HPDE6-E6E7 (cell line): ENCODE measurements at regions not wholly inside any gene's neighbourhood (a gene's known extent, or its start where the extent isn't known, plus 50 kb on each side); places are given as distances from the start of the nearest gene placed in this dataset.
"Not testable (repeated sequence)": the region's sequence is repeated elsewhere in the genome, so short reads cannot be mapped to it uniquely, and the experiment has no call there.

Source experiments
- DNase-seq: peaks from one replicate; pipeline ENCODE4 v3.0.0; 2011; ENCODE audit warnings: missing footprints; ENCODE audit errors: extremely low spot score

DNA sequence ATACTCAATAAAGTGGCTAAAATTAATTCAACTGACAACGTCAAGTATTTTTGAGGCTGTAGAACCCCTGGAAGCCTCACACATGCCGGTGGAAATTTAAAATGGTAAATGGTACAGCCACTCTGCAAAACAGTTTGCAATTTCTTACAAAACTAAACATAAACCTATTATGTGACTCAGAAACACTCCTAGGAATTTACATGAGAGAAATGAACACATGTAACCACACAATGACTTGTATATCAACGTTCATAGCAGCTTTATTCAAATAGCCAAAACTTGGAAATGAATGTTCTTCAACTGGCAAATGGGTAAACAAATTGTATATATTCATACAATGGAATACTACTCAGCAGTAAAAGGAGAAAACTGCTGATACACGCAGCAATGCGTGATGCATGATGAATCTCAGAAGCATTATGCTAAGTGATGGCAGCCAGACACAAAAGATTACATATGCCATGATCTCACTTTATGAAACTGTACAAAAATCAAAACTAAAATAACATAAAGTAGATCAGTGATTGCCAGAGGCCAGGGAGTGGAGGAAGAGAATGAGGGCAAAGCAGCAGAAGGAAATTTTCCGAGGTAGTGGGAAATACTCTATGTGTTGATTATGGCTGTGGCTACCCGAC is 112.5 kb downstream of the FAM50B start:
- DNase-seq = no peak

- DNase-seq = no peak
Observed at GRCh38 chr6:3962291-3963280, 113.4 kb downstream of the FAM50B start.

DNA sequence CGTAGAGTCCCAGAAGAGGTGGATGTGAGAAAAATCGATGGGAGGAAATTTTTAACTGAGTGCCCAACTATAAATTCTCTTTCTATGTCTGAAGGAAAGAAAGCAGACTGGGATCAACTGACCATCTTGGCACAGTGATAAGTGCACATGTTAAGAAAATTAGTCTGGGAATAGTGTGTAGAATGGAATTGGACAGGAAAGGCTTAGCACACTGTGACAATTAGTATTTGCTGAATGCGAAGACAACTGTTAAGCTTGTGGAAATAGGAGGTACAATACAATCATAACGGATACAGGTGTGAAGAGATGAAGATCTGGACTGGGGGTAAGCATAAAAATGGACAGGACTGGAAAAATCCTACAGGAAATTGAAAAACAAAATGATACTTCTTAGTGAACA is 114.3 kb downstream of the FAM50B start:
- DNase-seq = no peak

GRCh38 chr6:3965071-3965718 is 113.7 kb downstream of the FAM217A start:
- DNase-seq = no peak

DNA sequence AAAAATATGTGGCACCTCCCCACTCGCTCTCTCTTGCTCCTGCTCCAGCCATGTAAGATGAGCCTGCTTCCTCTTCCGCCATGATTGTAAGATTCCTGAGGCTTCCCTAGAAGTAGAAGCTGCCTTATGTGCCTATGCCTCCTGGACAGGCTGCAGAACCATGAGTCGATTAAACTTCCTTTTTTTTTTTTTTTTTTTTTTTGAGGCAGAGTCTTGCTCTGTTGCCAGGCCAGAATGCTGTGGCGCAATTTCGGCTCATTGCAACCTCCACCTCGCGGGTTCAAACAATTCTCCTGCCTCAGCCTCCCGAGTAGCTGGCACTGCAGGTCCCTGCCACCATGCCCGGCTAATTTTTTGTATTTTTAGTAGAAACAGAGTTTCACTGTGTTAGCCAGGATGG is 112.5 kb downstream of the FAM217A start:
- no peak for DNase-seq

- DNase-seq = no peak
Observed at GRCh38 chr6:3970097-3970496, 108.8 kb downstream of the FAM217A start.

GRCh38 chr6:3973152-3973551 is 105.8 kb downstream of the FAM217A start:
- DNase-seq = not testable (repeated sequence)

- DNase-seq = no peak
Observed at GRCh38 chr6:3977875-3978711, 100.8 kb downstream of the FAM217A start.

GRCh38 chr6:3978966-3979365 is 100.0 kb downstream of the FAM217A start:
- DNase-seq = not testable (repeated sequence)

GRCh38 chr6:3981917-3982316 is 97.0 kb downstream of the FAM217A start:
- no peak for DNase-seq

DNA sequence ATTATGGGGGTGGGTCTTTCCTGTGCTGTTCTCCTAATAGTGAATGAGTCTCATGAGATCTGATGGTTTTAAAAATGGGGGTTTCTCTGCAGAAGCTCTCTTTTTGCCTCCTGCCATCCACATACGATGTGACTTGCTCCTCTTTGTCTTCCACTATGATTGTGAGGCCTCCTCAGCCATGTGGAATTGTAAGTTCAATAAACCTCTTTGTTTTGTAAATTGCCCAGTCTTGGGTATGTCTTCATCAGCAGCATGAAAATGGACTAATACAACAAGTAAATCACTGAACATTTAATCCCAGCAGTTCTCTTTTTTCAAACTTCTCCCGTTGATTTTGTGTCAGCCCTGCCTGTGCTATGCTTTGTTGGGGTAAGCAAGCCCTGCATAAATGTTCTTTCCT is 95.2 kb downstream of the FAM217A start:
- no peak for DNase-seq

- no peak for DNase-seq
Observed at GRCh38 chr6:3984494-3984893, 94.4 kb downstream of the FAM217A start.

DNA sequence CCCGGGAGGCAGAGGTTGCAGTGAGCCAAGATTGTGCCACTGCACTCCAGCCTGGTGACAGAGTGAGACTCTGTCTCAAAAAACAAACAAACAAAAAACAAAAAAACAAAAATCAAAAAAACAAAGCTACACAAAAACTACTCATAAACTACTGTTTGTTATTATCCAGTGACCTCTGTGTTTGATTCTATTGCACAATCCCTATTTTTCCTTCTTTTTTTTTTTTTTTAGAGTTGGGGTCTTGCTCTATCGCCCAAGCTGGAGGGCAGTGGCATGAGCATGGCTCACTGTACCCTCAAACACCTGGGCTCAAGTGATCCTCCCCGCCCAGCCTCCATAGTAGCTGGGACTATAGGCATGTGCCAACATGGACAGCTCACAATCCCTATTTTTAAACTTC is 92.7 kb downstream of the FAM217A start:
- DNase-seq = no peak

DNA sequence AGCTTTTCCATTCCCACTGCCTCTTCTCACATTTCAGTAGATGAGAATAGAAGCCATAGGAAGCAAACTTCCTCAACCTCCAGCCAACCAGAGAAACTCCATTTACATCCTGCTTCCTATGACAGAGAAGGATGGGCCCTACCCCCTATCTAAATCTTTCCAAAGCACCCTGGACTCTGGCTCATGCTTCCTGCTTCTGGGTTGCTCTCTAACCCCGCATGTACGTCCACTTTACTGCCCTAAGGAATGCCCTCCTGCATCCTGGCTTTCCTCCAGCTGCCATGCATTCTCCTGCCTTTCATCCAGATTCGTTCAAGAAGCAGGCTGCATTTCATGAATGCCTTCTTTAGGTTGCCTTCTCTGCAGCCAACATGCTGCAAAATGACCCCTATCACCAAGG is 91.9 kb downstream of the FAM217A start:
- no peak for DNase-seq

DNA sequence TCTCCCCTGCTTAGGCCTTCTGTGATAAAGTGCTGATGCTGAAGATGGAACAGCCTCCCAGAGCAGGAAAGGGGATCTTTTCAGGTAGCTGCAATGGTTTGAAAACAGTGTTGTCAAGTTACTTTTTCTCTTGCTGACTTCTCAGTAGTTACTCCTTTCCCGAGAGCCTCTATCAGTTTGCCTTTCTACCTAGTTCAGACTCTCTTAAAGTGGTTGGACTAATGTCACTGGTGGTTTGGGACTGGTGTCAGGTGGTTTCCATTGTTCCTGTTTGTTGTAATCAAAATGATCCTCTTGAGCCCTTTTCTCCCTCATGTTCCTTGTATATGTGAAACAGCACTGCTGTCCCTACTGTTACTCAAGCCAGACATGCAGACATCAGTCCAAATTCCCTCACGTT is 91.4 kb downstream of the FAM217A start:
- DNase-seq = no peak

- peak; percentile 74 for DNase-seq
Observed at GRCh38 chr6:3990692-3991491, 88.0 kb downstream of the FAM217A start.

- DNase-seq = no peak
Observed at GRCh38 chr6:3991941-3992340, 87.0 kb downstream of the FAM217A start.

DNA sequence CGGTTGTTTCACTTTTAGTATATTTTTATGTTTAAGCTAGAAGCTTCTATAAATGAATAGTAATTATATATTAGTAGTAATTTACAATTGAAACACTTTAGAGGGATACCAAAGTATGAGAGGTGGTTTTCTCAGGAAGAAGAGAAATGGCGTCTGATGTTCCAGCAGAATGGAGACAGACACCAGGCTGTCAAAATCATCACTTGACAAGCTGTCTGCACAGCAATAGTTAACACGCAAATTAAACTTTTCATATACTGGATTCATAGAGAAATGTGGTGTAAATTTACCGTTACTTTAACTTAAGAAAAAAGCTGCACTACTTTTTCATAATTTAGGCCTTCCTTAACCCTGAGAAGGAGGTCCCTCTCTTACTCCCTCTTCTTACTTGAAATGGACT is 82.6 kb downstream of the FAM217A start:
- no peak for DNase-seq

DNA sequence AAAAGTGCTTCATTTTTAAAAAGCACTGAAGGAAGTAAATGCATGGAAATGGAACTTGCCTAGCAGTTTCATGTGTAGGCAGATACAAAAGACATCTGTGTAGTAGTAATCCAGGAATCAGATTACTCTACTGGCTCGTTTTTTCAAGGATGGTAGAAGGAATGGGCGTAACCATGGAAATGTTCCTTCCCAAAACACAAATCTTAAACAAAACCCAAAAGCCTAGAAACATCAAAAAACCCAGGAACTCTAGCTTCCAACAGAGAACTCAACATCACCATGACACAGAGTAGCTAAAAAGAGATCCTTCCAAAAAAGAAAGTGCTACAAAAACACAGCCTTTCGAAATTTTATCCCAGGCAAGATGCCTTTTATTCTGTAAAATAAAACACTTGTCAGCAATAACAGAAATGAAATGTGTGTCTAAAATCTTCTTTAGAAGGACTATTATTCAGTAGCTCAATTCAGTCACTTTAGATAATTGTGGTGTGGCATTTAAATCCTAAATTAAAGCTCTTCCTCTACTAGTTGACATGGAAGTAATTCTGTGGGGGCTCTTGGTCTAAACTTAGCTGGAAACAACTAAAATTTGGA is 81.7 kb downstream of the FAM217A start:
- DNase-seq = no peak
